IMR-90 (cell line): ENCODE measurements at regions not wholly inside any gene's neighbourhood (a gene's known extent, or its start where the extent isn't known, plus 50 kb on each side); places are given as distances from the start of the nearest gene placed in this dataset.

ENCODE experiments used
- BHLHE40 ChIP-seq: fragments of 150-350 bp; IDR thresholded peaks from 2 replicates; pipeline ENCODE4 v1.6.1; 2016; ENCODE audit warnings: mild to moderate bottlenecking, low read depth, low read length
- CEBPB ChIP-seq: IDR thresholded peaks from 2 replicates; pipeline ENCODE4 v1.6.1; 2012; ENCODE audit warnings: low read depth, low read length, improper control_type of control experiment
- CTCF ChIP-seq: conservative IDR thresholded peaks from 2 replicates; pipeline ENCODE4 v1.5.1; 2012; ENCODE audit warnings: mild to moderate bottlenecking, low read depth, low read length, improper control_type of control experiment
- ELK1 ChIP-seq: fragments of 150-350 bp; IDR thresholded peaks from 2 replicates; pipeline ENCODE4 v1.6.1; 2016; ENCODE audit warnings: low read depth, mild to moderate bottlenecking, low read length, moderate library complexity, borderline replicate concordance
- MAZ ChIP-seq: IDR thresholded peaks from 2 replicates; pipeline ENCODE4 v1.6.1; 2012; ENCODE audit warnings: low read depth, mild to moderate bottlenecking, low read length, improper control_type of control experiment, moderate library complexity, borderline replicate concordance
- POLR2A ChIP-seq: IDR thresholded peaks from 2 replicates; pipeline ENCODE4 v1.6.1; 2012; ENCODE audit warnings: mild to moderate bottlenecking, low read depth, low read length
- RAD21 ChIP-seq: IDR thresholded peaks from 2 replicates; pipeline ENCODE4 v1.6.1; 2012; ENCODE audit warnings: low read length, improper control_type of control experiment
- RFX5 ChIP-seq: IDR thresholded peaks from 2 replicates; pipeline ENCODE4 v1.8.0; 2012; ENCODE audit warnings: low read depth, mild to moderate bottlenecking, low read length, moderate library complexity
- SMC3 ChIP-seq: fragments of 150-350 bp; IDR thresholded peaks from 2 replicates; pipeline ENCODE4 v1.6.1; 2016; ENCODE audit warnings: low read depth, mild to moderate bottlenecking, antibody characterized with exemption, low read length, moderate library complexity

- no peak for TF ChIP-seq CTCF
- no peak for TF ChIP-seq POLR2A
- TF ChIP-seq MAZ: no peak
- no peak for TF ChIP-seq RAD21
- no peak for TF ChIP-seq ELK1
- no peak for TF ChIP-seq BHLHE40
- TF ChIP-seq SMC3: no peak
- no peak for TF ChIP-seq CEBPB
- TF ChIP-seq RFX5: no peak
These were observed 126.5 kb upstream of the MITF start for GRCh38 chr3:69612791-69613190.
